GM21717 (cell line): ENCODE measurements at regions not wholly inside any gene's neighbourhood (a gene's known extent, or its start where the extent isn't known, plus 50 kb on each side); places are given as distances from the start of the nearest gene placed in this dataset.

Experiments used
- ATAC-seq: cut with Tn5 transposase; IDR thresholded peaks from one replicate; pipeline ENCODE4 v1.9.1; 2021; ENCODE audit warnings: mild to moderate bottlenecking, moderate library complexity; ENCODE audit not compliant: unreplicated experiment

DNA sequence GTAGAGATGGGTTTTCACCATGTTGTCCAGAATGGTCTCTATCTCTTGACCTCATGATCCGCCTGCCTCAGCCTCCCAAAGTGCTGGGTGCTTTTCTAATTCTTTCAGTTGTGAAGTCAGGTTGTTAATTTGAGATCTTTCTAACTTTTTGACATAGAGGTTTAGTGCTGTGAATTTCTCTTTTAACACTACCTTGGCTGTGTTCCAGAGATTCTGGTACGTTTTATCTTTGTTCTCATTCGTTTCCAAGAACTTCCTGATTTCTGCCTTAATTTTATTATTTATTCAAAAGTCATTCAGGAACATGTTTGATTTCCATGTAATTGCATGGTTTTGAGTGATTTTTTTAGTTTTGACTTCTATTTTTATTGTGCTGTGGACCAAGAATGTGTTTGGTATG lies 63.5 kb upstream of the CCDC54 start:
- no peak for ATAC-seq

DNA sequence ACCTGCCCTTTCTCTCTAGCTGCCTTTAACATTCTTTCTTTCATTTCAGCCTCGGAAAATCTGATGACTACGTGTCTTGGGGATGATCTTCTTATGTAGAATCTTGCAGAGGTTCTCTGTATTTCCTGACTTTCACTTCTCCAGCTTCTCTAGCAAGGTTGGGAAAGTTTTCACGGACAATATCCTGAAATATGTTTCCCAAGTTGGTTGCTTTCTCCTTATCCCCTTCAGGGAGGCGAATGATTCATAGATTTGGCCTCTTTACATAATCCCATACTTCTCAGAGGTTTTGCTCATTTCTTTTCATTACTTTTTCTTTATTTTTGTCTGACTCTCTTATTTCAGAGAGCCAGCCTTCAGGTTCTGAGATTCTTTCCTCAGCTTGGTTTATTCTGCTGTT lies 62.1 kb upstream of the CCDC54 start:
- ATAC-seq, result no peak

DNA sequence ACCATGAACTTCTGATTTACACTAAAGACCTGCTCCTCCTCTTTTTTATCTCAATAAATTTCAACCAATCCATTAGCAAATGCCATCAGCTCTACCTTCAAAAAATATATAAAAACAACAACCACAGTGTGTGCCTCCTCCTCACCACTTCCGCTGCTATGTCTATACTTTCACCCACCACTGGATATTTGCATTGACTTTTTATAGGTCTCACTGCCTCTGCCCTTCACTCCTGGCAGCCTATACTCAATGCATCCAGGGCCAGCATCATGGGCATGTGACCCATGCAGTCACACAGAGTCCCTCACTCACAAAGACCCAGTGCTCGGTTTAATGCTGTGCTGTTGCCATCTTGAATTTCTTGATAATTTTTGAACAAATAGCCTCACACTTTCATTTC lies 53.5 kb upstream of the CCDC54 start:
- no peak for ATAC-seq

DNA sequence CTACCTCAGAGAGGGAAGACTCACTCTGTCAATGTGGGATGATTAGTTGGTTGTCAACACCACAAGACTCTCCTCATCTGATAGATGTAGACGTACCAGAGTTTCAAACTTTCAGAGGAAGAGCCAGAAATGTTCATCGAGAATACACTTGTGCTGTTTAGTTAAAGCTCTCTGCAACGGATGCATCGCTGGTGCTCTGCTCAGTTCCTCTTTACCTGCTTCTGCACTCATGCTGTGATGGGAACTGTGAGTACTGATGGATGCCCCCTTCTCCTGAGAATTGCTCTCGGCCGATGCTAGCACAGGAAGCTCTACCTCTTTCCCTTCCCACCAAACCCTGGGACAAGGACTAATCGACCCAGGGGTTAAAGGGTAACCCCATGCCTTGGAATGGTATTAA lies 51.8 kb upstream of the CCDC54 start:
- no peak for ATAC-seq
